HepG2 (cell line): ENCODE measurements at regions not wholly inside any gene's neighbourhood (a gene's known extent, or its start where the extent isn't known, plus 50 kb on each side); places are given as distances from the start of the nearest gene placed in this dataset.

ENCODE experiments used
- ATAC-seq: fragments of 200-7000 bp; cut with Tn5 transposase; 3 replicates; pipeline ENCODE4 v1.9.1; 2020; ENCODE audit warnings: mild to moderate bottlenecking, moderate library complexity
- BruUV-seq: library from RNA; stranded (reverse); fragments of 400-500 nt; replicated peaks from 2 replicates; lab custom pipeline; 2021; lab: Mats Ljungman, UMichigan
- CTCF ChIA-PET: fragments of 300-600 bp; formaldehyde crosslinking; extraction: SDS; loops from one replicate; lab custom pipeline; 2021; ENCODE audit warnings: low total read pairs, inconsistent platforms, low intra/inter-chr PET ratio; lab: Yijun Ruan, JAX
- POLR2A ChIA-PET: fragments of 350-600 bp; sonication (Branson Sonifier 250); formaldehyde crosslinking; loops from one replicate; lab custom pipeline; 2020; ENCODE audit warnings: antibody characterized with exemption, inconsistent platforms; lab: Yijun Ruan, JAX
- DNase-seq: peaks from one replicate; pipeline ENCODE4 v3.0.0-alpha.2; 2015; ENCODE audit warnings: low spot score
- FAIRE-seq: peaks from 3 replicates; lab custom pipeline; 2011; peaks lifted over from hg19 to GRCh38; lab: Jason Lieb, UNC
- H2AFZ ChIP-seq: one replicate; pipeline ENCODE4 v1.6.1; 2011; ENCODE audit warnings: low read length, inconsistent platforms
- H3K27ac ChIP-seq: fragments of 300-600 bp; 3 replicates; pipeline ENCODE4 v1.8.0; 2011; ENCODE audit warnings: mixed run types, mild to moderate bottlenecking, mixed read lengths, low read length, inconsistent platforms; ENCODE audit not compliant: insufficient read depth; ENCODE audit errors: extremely low read length
- H3K27me3 ChIP-seq, 2 experiments: fragments of 200-600 bp in 1 of 2; 2 replicates in 1 of 2; 3 replicates in 1 of 2; pipeline versions ENCODE4 v1.6.0 to v1.8.0; 2011; ENCODE audit warnings: low read length in 2 of 2, mild to moderate bottlenecking in 2 of 2, moderate library complexity in 2 of 2, inconsistent platforms in 1 of 2; ENCODE audit not compliant: insufficient read depth in 2 of 2, control insufficient read depth in 1 of 2
- H3K36me3 ChIP-seq, 2 experiments: fragments of 200-600 bp in 1 of 2; replicated peaks in 1 of 2; 2 replicates in 1 of 2; 3 replicates in 1 of 2; pipeline versions ENCODE4 v1.5.1 to v1.8.0; 2011; ENCODE audit warnings: low read length in 2 of 2, inconsistent platforms in 1 of 2; ENCODE audit not compliant: insufficient read depth in 2 of 2, control insufficient read depth in 1 of 2
- H3K4me1 ChIP-seq: 2 replicates; pipeline ENCODE4 v1.5.1; 2012; ENCODE audit warnings: low read length, inconsistent platforms; ENCODE audit not compliant: insufficient read depth
- H3K4me2 ChIP-seq: 2 replicates; pipeline ENCODE4 v1.6.0; 2011; ENCODE audit warnings: low read depth, low read length, inconsistent platforms
- H3K4me3 ChIP-seq, 3 experiments: fragments of 200-600 bp in 1 of 3; sonication (generic), shearing (Covaris generic) in 1 of 3; replicated peaks in 1 of 3; 2 replicates each; pipeline ENCODE4 v1.5.1; 2011 to 2016; ENCODE audit warnings: low read length in 3 of 3, inconsistent platforms in 2 of 3, low read depth in 2 of 3, mild to moderate bottlenecking in 2 of 3, control low read depth in 1 of 3, mixed read lengths in 1 of 3; ENCODE audit not compliant: insufficient read depth in 1 of 3
- H3K79me2 ChIP-seq: one replicate; pipeline ENCODE4 v1.6.1; 2011; ENCODE audit warnings: low read length, inconsistent platforms; ENCODE audit not compliant: insufficient read depth
- H3K9ac ChIP-seq: 2 replicates; pipeline ENCODE4 v1.6.0; 2011; ENCODE audit warnings: mild to moderate bottlenecking, low read depth, low read length, inconsistent platforms; ENCODE audit not compliant: insufficient read depth
- H3K9me3 ChIP-seq: 2 replicates; pipeline ENCODE4 v1.5.1; 2012; ENCODE audit warnings: mild to moderate bottlenecking, low read length
- H4K20me1 ChIP-seq: 2 replicates; pipeline ENCODE4 v1.6.0; 2011; ENCODE audit warnings: inconsistent platforms, mild to moderate bottlenecking, low read length, moderate library complexity; ENCODE audit not compliant: insufficient read depth
- BCL6 ChIP-seq: IDR thresholded peaks from 2 replicates; pipeline ENCODE4 v1.6.1; 2016; ENCODE audit warnings: missing genetic modification reagents, missing compliant biosample characterization
- BRCA1 ChIP-seq: sonication (generic); formaldehyde crosslinking; IDR thresholded peaks from 2 replicates; pipeline ENCODE4 v1.4.0; 2020; ENCODE audit warnings: missing genetic modification reagents
- NFATC3 ChIP-seq: sonication (generic); formaldehyde crosslinking; IDR thresholded peaks from 2 replicates; pipeline ENCODE4 v1.5.1; 2020; ENCODE audit warnings: mild to moderate bottlenecking, missing genetic modification reagents
- SOX13 ChIP-seq, 3 experiments: fragments of 450-650 bp in 1 of 3; sonication (generic) in 1 of 3; formaldehyde crosslinking in 1 of 3; IDR thresholded peaks in 2 of 3; conservative IDR thresholded peaks in 1 of 3; 2 replicates each; pipeline versions ENCODE4 v1.5.0 to v1.6.1; 2016 to 2020; ENCODE audit warnings: antibody characterized with exemption in 1 of 3, mild to moderate bottlenecking in 1 of 3, missing compliant biosample characterization in 1 of 3, missing genetic modification reagents in 1 of 3, moderate library complexity in 1 of 3
- SOX5 ChIP-seq: IDR thresholded peaks from 2 replicates; pipeline ENCODE4 v1.6.1; 2016; ENCODE audit warnings: borderline replicate concordance
- TOPORS ChIP-seq: sonication (generic); formaldehyde crosslinking; IDR thresholded peaks from 2 replicates; pipeline ENCODE4 v1.8.0; 2023; ENCODE audit warnings: mild to moderate bottlenecking, missing genetic modification reagents
- U2AF2 ChIP-seq: fragments of 200-400 bp; formaldehyde crosslinking; IDR thresholded peaks from 2 replicates; pipeline ENCODE4 v1.6.1; 2017; ENCODE audit warnings: low read depth, mild to moderate bottlenecking, low read length
- ZFP41 ChIP-seq: sonication (generic); formaldehyde crosslinking; IDR thresholded peaks from 2 replicates; pipeline ENCODE4 v1.4.0; 2020; ENCODE audit warnings: mild to moderate bottlenecking, missing genetic modification reagents, borderline replicate concordance
- ZSCAN9 ChIP-seq: IDR thresholded peaks from 2 replicates; pipeline ENCODE4 v1.6.1; 2016; ENCODE audit warnings: borderline replicate concordance
- ZZZ3 ChIP-seq: sonication (generic); formaldehyde crosslinking; IDR thresholded peaks from 2 replicates; pipeline ENCODE4 v1.4.0; 2020; ENCODE audit warnings: missing genetic modification reagents, mild to moderate bottlenecking, borderline replicate concordance
- WGBS: methylation state at CpG from one replicate; pipeline ENCODE4 v1.1.6; 2017; ENCODE audit warnings: low lambda C conversion rate; 5-methylcytosine and 5-hydroxymethylcytosine counted together
- in situ Hi-C: cut with HindIII; loops from 2 replicates; pipeline ENCODE4 v1.10.0; 2017; ENCODE audit warnings: low pct_unique_long_range_greater_than_20kb; ENCODE audit not compliant: extremely low pct_ligation_motif_present
- intact Hi-C: fragments of 100-400 bp; cut with micrococcal nuclease; formaldehyde crosslinking; loops from one replicate; pipeline ENCODE4 v1.10.0; 2022; ENCODE audit not compliant: unreplicated experiment
- TF ChIP-seq, protein P1 (sequence below): IDR thresholded peaks from 2 replicates; pipeline ENCODE4 v1.6.1; 2018; ENCODE audit warnings: missing genetic modification reagents, mild to moderate bottlenecking, missing compliant biosample characterization
- TF ChIP-seq, protein P2 (sequence below): sonication (generic); formaldehyde crosslinking; IDR thresholded peaks from 2 replicates; pipeline ENCODE4 v1.4.0; 2020; ENCODE audit warnings: missing genetic modification reagents
- TF ChIP-seq, protein P3 (sequence below): sonication (generic); formaldehyde crosslinking; conservative IDR thresholded peaks from 2 replicates; pipeline ENCODE4 v1.4.0; 2020; ENCODE audit warnings: missing genetic modification reagents
- TF ChIP-seq, protein P4 (sequence below): sonication (generic); IDR thresholded peaks from 2 replicates; pipeline ENCODE4 v1.6.1; 2016; ENCODE audit warnings: low read depth, borderline replicate concordance

DNA sequence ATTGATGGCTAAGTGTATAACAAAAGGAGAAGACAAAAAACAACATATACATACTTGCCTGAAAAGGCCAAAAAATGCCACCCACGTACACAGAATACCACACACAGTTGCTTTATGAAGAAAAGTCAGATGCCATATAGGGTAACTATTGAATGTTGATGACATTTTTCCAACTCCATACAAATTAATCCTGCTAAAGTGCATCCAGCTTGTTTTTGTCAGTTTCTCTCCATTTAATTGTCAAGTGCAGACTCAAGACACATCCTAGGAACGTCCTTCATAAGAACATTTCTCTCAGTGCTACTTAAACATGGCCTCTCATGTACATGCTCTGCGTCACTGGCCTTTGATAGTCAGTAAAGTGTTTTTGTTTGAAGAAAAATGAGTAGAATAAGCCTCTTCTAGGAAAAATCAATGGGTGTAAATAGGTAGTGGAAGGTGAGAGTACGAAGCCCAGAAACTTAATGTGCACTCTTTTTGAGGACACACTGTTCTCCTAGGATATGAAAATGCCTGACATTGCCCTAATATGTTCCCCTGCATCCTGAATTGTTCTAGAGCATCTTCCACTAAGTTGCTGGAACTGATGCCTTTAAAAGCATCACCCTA, 267.4 kb upstream of the ATP11B start:
- in situ Hi-C loops = no loop called here

DNA sequence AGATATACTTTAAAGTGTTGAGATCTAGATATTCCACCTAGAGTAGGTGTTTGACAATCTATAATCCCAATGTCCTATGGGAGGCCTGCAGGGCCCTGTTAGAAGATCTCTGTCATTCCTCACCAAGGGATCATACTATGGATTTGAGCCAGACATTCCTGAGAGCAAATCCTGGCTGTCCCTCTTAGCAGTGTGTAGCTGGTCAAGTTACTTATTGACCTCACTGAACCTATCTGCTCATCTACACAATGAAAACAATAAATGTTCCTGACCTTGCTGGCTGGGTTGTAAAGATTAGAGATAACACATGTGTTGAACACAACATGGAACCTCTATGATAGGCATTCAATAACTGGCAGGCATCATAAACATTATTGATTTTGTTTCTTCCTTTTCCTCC, 265.6 kb upstream of the ATP11B start:
- Histone ChIP-seq H4K20me1 (no peaks in the 10 kb centered on the region), H3K4me2 (no peak overlapping the region), H3K9ac (no peak overlapping the region), H3K9me3 (no peaks in the 10 kb centered on the region), H2AFZ (no peak overlapping the region), H3K27me3 (no peaks in the 10 kb centered on the region), H3K4me1 (no peaks in the 10 kb centered on the region), H3K79me2 (no peaks in the 10 kb centered on the region), H3K27ac (no peak overlapping the region), H3K36me3 (no peaks in the 10 kb centered on the region), H3K4me3 (no peak overlapping the region)
- ATAC-seq (peak; percentile 73), DNase-seq (peak; percentile 25), FAIRE-seq (no peak)
- in situ Hi-C loops (no loop called here), intact Hi-C loops (no loop called here)
- ChIA-PET POLR2A (no interaction called here), CTCF (no interaction called here)
- no TSS peak for BruUV-seq
- 0 out of 2 replicates have a peak, but pooled peaks have one; percentile 28 for TF ChIP-seq SOX5 (CRISPR knock-in tag)
- TF ChIP-seq BRCA1 = no peak
- TF ChIP-seq NFATC3 (CRISPR knock-in tag) = no peak
- TF ChIP-seq SOX13 (IDR thresholded peaks at IDR 0.05) = no peak
- 0 out of 4 replicates have a peak, but pooled peaks of 1 of the 2 experiments have one; percentile 16 for TF ChIP-seq SOX13 (CRISPR knock-in tag; conservative IDR thresholded peaks at IDR 0.05 in 1 of 2, IDR thresholded peaks at IDR 0.05 in 1 of 2)
- no peak for TF ChIP-seq ZSCAN9 (CRISPR knock-in tag)
- TF ChIP-seq, protein P1, sequence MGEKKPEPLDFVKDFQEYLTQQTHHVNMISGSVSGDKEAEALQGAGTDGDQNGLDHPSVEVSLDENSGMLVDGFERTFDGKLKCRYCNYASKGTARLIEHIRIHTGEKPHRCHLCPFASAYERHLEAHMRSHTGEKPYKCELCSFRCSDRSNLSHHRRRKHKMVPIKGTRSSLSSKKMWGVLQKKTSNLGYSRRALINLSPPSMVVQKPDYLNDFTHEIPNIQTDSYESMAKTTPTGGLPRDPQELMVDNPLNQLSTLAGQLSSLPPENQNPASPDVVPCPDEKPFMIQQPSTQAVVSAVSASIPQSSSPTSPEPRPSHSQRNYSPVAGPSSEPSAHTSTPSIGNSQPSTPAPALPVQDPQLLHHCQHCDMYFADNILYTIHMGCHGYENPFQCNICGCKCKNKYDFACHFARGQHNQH (CRISPR knock-in tag) = no peak
- no peak for TF ChIP-seq ZFP41
- TF ChIP-seq, protein P2, sequence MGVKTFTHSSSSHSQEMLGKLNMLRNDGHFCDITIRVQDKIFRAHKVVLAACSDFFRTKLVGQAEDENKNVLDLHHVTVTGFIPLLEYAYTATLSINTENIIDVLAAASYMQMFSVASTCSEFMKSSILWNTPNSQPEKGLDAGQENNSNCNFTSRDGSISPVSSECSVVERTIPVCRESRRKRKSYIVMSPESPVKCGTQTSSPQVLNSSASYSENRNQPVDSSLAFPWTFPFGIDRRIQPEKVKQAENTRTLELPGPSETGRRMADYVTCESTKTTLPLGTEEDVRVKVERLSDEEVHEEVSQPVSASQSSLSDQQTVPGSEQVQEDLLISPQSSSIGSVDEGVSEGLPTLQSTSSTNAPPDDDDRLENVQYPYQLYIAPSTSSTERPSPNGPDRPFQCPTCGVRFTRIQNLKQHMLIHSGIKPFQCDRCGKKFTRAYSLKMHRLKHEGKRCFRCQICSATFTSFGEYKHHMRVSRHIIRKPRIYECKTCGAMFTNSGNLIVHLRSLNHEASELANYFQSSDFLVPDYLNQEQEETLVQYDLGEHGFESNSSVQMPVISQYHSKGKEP (CRISPR knock-in tag) = no peak
- TF ChIP-seq TOPORS (CRISPR knock-in tag) = no peak
- TF ChIP-seq, protein P3, sequence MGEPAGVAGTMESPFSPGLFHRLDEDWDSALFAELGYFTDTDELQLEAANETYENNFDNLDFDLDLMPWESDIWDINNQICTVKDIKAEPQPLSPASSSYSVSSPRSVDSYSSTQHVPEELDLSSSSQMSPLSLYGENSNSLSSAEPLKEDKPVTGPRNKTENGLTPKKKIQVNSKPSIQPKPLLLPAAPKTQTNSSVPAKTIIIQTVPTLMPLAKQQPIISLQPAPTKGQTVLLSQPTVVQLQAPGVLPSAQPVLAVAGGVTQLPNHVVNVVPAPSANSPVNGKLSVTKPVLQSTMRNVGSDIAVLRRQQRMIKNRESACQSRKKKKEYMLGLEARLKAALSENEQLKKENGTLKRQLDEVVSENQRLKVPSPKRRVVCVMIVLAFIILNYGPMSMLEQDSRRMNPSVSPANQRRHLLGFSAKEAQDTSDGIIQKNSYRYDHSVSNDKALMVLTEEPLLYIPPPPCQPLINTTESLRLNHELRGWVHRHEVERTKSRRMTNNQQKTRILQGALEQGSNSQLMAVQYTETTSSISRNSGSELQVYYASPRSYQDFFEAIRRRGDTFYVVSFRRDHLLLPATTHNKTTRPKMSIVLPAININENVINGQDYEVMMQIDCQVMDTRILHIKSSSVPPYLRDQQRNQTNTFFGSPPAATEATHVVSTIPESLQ = no peak
- TF ChIP-seq U2AF2 = no peak
- TF ChIP-seq, protein P4, sequence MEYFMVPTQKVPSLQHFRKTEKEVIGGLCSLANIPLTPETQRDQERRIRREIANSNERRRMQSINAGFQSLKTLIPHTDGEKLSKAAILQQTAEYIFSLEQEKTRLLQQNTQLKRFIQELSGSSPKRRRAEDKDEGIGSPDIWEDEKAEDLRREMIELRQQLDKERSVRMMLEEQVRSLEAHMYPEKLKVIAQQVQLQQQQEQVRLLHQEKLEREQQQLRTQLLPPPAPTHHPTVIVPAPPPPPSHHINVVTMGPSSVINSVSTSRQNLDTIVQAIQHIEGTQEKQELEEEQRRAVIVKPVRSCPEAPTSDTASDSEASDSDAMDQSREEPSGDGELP = no peak

More for the DNA sequence above, 267.4 kb upstream of the ATP11B start:
- intact Hi-C loops = no loop called here
- H3K9ac ChIP-seq = no peak overlapping the region
- no peaks in the 10 kb centered on the region for H4K20me1 ChIP-seq
- WGBS = 2% methylated on average over 4 of the region's 4 CpGs
- no peaks in the 10 kb centered on the region for H3K4me1 ChIP-seq
- no peaks in the 10 kb centered on the region for H3K36me3 ChIP-seq
- H2AFZ ChIP-seq = no peak overlapping the region
- no peaks in the 10 kb centered on the region for H3K27me3 ChIP-seq
- POLR2A ChIA-PET = no interaction called here
- no peak overlapping the region for H3K4me3 ChIP-seq
- DNase-seq (no peak), FAIRE-seq (no peak), ATAC-seq (no peak)
- H3K4me2 ChIP-seq = no peak overlapping the region
- TF ChIP-seq BCL6 = peak; percentile 93
- no peak for TF ChIP-seq ZZZ3 (CRISPR knock-in tag)
- no TSS peak for BruUV-seq
- CTCF ChIA-PET = no interaction called here
- H3K9me3 ChIP-seq = no peaks in the 10 kb centered on the region
- H3K27ac ChIP-seq = no peak overlapping the region
- no peaks in the 10 kb centered on the region for H3K79me2 ChIP-seq
